Right lobe of liver (tissue), 6 donors: ENCODE measurements at regions not wholly inside any gene's neighbourhood (a gene's known extent, or its start where the extent isn't known, plus 50 kb on each side); places are given as distances from the start of the nearest gene placed in this dataset.

Experiments used
- ATAC-seq, 4 donors: fragments of 200-7000 bp; cut with Tn5 transposase; one replicate each; pipeline ENCODE4 v1.9.1; 2020; ENCODE audit warnings: mild to moderate bottlenecking in 4 of 4, moderate library complexity in 4 of 4
- DNase-seq, 3 donors: peaks; one replicate each; pipeline ENCODE4 v3.0.0-alpha.2; 2020
- H3K27ac ChIP-seq, 3 donors: fragments of 200-600 bp; one replicate each; pipeline ENCODE4 v1.8.0; 2022
- H3K27me3 ChIP-seq, 2 donors: fragments of 200-600 bp; one replicate each; pipeline ENCODE4 v1.8.0; 2022
- H3K36me3 ChIP-seq, 4 donors: fragments of 200-600 bp; sonication (generic) in 1 of 4; one replicate each; pipeline versions ENCODE4 v1.5.1 to v1.8.0; 2017 to 2022; ENCODE audit warnings: control low read depth in 1 of 4
- H3K4me1 ChIP-seq, 4 donors: fragments of 200-600 bp; sonication (generic) in 1 of 4; one replicate each; pipeline versions ENCODE4 v1.5.1 to v1.8.0; 2017 to 2022; ENCODE audit warnings: control low read depth in 1 of 4
- H3K4me3 ChIP-seq, 3 donors: fragments of 200-600 bp; one replicate each; pipeline ENCODE4 v1.8.0; 2022
- H3K9me3 ChIP-seq, 4 donors: fragments of 200-600 bp; sonication (generic) in 1 of 4; one replicate each; pipeline versions ENCODE4 v1.5.1 to v1.8.0; 2017 to 2022; ENCODE audit warnings: control low read depth in 1 of 4
- POLR2A ChIP-seq: fragments of 450-650 bp; IDR thresholded peaks from one replicate; pipeline ENCODE4 v1.6.1; 2017; ENCODE audit warnings: antibody characterized with exemption, mild to moderate bottlenecking
- WGBS: methylation state at CpG from one replicate; pipeline ENCODE4 v1.1.6; 2018; ENCODE audit warnings: low coverage, low lambda C conversion rate; ENCODE audit not compliant: insufficient coverage; ENCODE audit errors: missing lambda C conversion rate; 5-methylcytosine and 5-hydroxymethylcytosine counted together
- intact Hi-C, 2 donors: fragments of 100-400 bp; cut with DNase I; formaldehyde crosslinking; loops; one replicate each; pipeline versions ENCODE4 v1.11.2 to v1.14.1; 2022
- TF ChIP-seq, protein P1 (sequence below), 4 donors: fragments of 200-600 bp in 3 of 4; fragments of 450-650 bp in 1 of 4; IDR thresholded peaks; one replicate each; pipeline versions ENCODE4 v1.5.1 to v1.8.0; 2016 to 2022; ENCODE audit warnings: antibody characterized with exemption in 4 of 4, mild to moderate bottlenecking in 2 of 4
- donor health status: DM: no; HTN: yes; CAD: no.
- donor health status: DM: no; HTN: no; CAD: no.
- donor health status: DM: no; HTN: no; CAD: no.
- donor health status: DM: no; HTN: yes; CAD: no.
- donor health status: DM: no; HTN: yes; CAD: no.

DNA sequence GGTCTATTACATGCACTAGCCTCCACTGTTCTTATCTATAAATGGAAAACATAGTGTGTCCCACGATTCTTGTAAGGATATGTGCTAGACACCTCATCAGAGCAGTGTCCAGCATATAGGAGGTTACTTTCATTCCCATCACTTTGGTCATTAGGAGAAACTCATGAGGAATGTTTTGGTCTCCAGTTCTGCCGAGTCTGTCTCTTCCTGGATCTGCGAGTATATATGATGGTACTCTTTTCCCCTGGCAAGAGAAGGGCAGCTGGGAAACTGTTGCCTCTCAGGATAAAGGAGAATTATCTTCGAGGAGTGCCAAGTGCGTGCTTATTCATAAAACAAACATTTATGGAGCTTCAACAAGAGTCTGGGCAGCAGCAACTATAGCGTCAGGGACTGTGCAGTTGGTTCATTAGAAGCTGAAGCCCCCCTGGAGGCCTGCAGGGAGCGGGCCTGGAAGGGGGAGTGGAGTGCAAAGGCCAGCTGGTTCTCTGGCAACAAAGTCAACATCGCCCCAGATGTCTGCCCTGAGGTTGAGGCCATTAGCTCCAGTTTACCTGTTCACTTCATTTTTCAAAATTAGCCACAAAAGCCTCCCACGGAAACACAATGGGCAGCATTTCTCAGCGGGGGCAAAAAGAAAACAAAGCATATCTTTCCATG lies 811.9 kb downstream of the MAFB start:
- H3K36me3 ChIP-seq = no peaks in the 10 kb centered on the region
- no peaks in the 10 kb centered on the region for H3K9me3 ChIP-seq
- TF ChIP-seq, protein P1, sequence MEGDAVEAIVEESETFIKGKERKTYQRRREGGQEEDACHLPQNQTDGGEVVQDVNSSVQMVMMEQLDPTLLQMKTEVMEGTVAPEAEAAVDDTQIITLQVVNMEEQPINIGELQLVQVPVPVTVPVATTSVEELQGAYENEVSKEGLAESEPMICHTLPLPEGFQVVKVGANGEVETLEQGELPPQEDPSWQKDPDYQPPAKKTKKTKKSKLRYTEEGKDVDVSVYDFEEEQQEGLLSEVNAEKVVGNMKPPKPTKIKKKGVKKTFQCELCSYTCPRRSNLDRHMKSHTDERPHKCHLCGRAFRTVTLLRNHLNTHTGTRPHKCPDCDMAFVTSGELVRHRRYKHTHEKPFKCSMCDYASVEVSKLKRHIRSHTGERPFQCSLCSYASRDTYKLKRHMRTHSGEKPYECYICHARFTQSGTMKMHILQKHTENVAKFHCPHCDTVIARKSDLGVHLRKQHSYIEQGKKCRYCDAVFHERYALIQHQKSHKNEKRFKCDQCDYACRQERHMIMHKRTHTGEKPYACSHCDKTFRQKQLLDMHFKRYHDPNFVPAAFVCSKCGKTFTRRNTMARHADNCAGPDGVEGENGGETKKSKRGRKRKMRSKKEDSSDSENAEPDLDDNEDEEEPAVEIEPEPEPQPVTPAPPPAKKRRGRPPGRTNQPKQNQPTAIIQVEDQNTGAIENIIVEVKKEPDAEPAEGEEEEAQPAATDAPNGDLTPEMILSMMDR (IDR thresholded peaks at IDR 0.05) = no peak
- no peak for TF ChIP-seq POLR2A
- WGBS = 53% methylated on average over 8 of the region's 10 CpGs
- peaks cover 0 to 31% (median 0%) of the 10 kb centered on the region in 4 donors for H3K4me1 ChIP-seq
- no peak for ATAC-seq
- no peak overlapping the region for H3K4me3 ChIP-seq
- DNase-seq = no peak
- H3K27me3 ChIP-seq = no peaks in the 10 kb centered on the region
- intact Hi-C loops = no loop called here
- no peak overlapping the region for H3K27ac ChIP-seq

DNA sequence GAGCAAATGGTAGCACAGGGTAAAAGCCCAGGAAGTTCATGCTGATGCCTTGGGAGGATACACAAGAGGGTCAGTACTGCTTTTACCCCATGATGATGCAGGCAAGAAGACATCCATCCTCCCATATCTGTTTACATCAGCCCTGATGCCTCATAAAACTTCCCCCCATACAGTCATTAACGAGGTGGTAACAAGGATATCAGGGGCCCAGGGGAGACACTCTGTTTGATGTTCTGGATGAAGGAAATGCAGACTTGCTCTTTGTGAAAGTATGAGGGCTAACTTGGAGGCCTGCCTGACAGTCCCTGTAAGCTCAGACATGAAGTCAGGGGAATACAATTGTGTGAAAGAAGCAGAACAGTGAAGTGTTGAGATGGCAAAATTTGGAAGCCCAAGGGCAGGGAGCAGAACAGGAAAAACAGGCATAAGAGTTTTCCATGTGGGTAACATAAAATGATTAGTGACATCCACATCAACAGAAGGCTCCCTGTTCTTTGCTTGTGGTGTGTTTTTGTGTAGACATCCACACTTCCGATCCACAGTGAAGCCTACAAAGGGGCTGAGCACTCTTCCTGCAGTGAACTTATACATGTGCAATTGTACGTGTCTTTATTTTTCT lies 813.4 kb downstream of the MAFB start:
- no peak overlapping the region for H3K27ac ChIP-seq
- DNase-seq (no peak), ATAC-seq (no peak)
- no peaks in the 10 kb centered on the region for H3K9me3 ChIP-seq
- no peaks in the 10 kb centered on the region for H3K36me3 ChIP-seq
- H3K4me3 ChIP-seq = no peak overlapping the region
- intact Hi-C loops = no loop called here
- H3K4me1 ChIP-seq = peaks cover 0 to 31% (median 0%) of the 10 kb centered on the region in 4 donors
- no peak for TF ChIP-seq POLR2A
- TF ChIP-seq, protein P1 (IDR thresholded peaks at IDR 0.05) = no peak
- H3K27me3 ChIP-seq = no peaks in the 10 kb centered on the region
- 56% methylated on average over 3 of the region's 3 CpGs for WGBS

DNA sequence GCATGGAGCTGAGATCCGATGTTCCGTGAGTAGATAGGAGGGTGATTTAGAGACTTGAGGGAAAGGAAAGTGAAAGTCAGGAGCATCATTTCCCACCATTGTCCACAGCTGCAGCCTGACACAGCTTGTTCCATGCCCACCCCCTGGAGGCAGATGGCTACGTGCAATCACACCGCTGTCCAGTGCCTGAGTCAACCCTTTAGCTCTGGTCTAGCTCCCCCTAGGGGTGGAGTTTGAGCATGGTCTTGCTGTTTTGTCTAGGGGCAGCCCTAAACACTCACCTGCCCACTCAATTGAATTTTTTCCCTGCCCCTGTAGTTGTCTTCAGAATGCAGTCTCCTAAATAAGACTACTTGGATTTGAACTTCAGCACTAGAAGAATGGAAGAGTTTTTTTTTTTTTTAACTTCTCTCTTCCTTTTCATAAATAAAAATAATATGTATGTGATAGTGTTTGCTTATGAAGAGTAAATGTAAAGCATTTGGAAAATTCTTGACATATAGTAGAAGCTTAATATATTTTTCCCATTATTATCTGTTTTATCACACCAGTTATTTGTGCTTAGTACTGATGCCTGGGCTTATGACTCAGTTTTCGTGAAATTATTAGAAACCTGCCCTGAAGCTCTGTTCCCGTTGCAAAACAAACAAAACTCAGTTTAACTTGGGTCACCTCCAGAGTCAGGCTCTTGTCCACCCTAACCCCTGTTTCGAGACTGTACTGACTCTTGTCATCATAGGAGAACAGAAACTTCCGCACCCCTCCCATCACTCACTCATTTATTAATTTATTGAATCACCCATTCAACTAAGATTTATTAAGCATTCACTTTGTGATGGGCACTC lies 814.8 kb downstream of the MAFB start:
- DNase-seq (peak; percentile 69 to 72 (median 70)), ATAC-seq (peak; percentile 83 to 94 (median 92))
- H3K9me3 ChIP-seq = no peaks in the 10 kb centered on the region
- intact Hi-C loops = no loop called here
- TF ChIP-seq, protein P1 (IDR thresholded peaks at IDR 0.05) = peak; percentile 59 to 88 (median 76)
- no peak for TF ChIP-seq POLR2A
- H3K27me3 ChIP-seq = no peaks in the 10 kb centered on the region
- WGBS = 32% methylated on average over 7 of the region's 8 CpGs
- H3K27ac ChIP-seq = no peak overlapping the region
- H3K36me3 ChIP-seq = no peaks in the 10 kb centered on the region
- peaks cover 0 to 31% (median 0%) of the 10 kb centered on the region in 4 donors for H3K4me1 ChIP-seq
- H3K4me3 ChIP-seq = no peak overlapping the region

DNA sequence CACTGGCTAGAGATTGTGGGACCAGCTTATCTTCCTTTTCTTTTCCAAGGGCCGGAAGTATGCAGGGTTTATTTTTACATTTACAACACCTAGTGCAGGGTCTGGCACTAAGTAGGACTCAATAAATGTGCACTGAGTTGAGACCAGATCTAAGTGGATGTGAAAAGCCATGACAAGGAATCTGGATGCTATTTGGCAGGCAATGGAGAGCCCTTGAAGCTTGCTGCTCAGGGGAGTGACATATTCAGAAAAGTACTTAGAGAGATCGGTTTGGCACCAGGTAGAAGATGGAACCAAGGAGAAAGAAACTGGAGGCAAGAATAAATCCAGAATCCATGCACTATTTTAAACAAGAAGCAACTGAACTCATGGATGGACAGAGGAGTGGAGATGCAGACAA lies 815.8 kb downstream of the MAFB start:
- DNase-seq (no peak), ATAC-seq (no peak)
- no peak overlapping the region for H3K27ac ChIP-seq
- H3K9me3 ChIP-seq = no peaks in the 10 kb centered on the region
- H3K4me3 ChIP-seq = no peak overlapping the region
- no peaks in the 10 kb centered on the region for H3K36me3 ChIP-seq
- peaks cover 0 to 24% (median 0%) of the 10 kb centered on the region in 4 donors for H3K4me1 ChIP-seq
- 72% methylated on average over 2 of the region's 2 CpGs for WGBS
- intact Hi-C loops = no loop called here
- H3K27me3 ChIP-seq = no peaks in the 10 kb centered on the region
- TF ChIP-seq POLR2A = no peak
- TF ChIP-seq, protein P1 (IDR thresholded peaks at IDR 0.05) = no peak
